Dedifferentiated amniotic fluid mesenchymal stem cell (primary cell): ENCODE measurements at regions not wholly inside any gene's neighbourhood (a gene's known extent, or its start where the extent isn't known, plus 50 kb on each side); places are given as distances from the start of the nearest gene placed in this dataset.
"Not testable (repeated sequence)": the region's sequence is repeated elsewhere in the genome, so short reads cannot be mapped to it uniquely, and the experiment has no call there.

ENCODE experiments used
- DNase-seq: peaks from one replicate; pipeline ENCODE4 v3.0.0-alpha.2; 2016; ENCODE audit errors: extremely low spot score

DNA sequence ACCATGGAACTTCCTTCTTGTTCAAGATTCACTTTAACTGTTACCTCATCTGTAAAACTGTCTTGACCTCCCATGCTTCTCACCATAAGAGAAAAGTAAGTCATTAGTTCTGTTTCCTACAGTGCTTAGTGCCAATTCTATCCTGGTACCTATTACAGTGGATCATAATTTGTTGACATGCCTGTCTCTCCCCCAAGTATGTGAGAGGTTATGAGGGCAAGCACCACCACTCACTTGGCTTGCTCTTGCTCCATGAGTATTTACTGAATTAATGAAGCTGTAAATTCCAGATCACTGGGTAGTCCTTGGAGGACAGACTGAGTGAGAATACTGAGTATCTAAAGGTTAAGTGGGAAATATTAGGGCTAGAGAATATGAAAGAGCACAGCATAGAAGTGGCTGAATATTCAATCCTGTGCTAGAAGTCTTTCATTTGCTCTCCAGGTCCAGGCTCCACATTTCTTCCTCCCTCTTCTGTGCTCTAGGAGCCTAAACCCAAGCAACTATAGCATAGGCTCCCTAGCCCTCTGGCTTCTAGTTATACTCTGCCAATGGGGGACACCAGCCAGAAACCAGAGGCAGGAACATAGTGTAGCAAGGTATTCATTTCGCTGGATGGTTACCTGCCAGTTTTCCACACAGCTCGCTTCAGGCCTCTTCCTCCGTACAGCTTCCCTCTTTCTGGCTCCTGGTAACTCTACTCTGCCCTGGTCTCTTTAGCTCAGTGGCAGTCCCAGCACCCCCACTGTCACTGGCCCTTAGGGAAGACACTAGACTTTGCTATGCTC is 118.2 kb upstream of the SLC5A12 start:
- DNase-seq: no peak

DNA sequence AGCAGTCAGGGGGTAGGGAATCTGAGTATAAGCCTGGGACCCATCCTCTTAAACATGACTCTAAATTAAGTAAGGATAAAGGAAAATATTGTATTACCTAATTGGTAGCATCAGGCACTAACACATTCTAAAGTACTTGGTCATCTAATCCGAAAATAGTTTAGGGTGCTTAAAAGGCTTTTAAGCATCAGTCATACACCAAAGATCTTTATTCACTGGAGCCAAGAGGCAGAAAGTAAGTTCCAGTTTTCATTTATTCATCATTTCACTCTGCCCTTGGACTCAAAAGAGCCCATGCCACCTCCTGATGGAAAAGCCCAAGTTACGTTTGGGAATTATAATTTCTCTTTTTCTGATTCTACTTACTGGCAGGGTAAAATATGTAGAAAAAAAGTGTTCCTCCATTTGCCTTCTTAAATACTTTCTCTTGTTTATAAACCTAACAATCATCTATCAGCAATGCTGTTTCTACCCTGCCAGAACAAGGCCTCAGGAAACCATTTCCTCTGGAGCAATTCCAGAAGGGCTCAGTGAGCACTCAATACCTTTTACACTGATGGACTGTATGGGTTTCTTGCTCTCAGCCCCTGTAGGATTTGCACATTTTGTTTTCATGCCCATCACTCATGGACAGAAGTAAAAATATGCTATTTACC is 120.1 kb upstream of the SLC5A12 start:
- peak; percentile 62 for DNase-seq

DNA sequence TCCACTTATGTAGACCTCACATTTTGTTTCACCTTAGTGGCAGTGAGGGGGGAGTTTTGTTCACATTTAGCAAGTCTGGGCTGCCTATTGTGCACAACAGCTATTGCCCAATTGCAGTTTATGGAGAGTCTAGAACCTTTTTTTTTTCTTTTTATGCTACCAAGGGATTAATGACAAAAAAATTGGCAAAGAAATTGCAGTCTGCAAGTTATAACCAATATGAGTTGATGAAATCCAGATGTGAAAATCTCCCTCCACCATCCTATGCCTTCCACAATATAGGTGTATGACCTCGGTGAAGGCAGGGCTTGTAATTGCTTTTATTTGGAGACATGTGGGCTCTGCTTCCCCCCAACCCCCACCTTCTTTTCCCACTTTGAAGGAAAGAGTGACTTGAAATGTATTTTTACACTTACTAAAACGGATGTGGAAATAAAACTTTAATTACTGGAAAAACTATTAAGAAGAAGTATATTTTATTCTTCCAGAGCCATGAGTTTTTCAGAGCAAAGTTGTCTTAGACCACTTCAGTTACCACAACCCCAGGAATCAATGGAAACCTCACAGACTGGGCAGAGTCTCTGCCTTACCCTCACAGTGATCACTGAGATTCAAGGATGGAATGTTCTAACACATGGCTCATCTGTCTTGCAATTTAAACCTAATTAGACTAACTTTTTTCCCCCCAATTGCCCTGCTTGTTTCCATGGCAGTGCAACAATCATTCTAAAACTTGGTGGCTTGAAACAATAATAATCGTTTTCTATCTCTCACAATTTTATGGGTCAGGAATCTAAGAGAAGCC is 120.8 kb upstream of the SLC5A12 start:
- DNase-seq: no peak

DNA sequence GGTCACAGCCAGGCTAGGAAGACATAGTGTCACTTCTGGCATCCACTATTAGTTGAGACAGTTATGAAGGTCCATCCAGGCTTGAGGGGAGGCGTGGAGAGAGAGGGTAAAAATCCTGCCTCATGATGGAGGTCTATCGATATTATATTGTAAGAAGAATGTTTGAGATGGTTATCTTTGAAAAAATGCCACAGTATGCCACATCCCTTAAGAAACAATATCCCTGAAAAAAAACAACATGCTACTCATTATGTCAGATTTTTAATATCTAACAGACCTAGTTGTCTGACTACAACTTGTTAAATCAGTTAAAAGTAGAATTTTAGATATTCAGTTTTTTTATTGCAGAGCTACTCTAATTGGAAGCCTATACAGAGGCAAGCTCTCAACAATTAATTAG is 121.7 kb upstream of the SLC5A12 start:
- DNase-seq: no peak

DNA sequence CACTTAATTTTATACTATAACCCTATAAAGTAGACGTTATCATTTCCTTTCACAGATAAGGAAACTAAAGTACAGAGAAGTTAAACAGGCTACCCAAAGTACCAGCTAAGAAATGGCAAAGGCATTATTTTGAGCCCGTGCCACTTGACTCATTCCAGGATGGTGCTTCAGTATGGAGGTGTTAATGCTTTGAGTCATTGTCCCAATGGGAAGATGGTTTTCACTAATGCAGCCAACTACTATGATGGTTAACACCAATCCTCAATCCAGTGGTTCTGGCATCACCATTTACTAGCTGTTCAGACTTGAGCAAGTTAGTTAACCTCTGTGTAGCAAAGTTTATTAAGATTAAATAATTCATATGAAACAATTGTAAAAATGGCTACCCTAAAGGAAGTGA is 123.1 kb upstream of the SLC5A12 start:
- DNase-seq: no peak

DNA sequence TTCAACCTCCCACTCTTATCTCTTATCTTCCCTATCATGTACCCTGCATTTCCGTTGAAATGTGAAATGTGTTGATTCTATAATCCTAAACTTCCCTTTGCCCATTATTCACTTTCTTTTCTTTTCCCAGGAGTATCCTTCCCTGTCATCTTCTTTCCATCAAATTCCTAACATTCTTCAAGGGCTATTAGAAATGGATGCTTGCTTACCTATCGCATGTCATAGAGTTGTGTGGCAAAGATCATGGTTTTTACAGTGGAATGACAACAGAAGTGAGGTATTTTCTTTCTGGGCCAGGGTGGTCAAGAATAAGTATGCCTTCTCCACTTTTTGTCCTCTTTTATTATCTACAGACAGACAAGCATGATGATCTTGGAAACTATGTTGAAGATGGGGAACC is 124.4 kb upstream of the SLC5A12 start:
- no peak for DNase-seq

DNA sequence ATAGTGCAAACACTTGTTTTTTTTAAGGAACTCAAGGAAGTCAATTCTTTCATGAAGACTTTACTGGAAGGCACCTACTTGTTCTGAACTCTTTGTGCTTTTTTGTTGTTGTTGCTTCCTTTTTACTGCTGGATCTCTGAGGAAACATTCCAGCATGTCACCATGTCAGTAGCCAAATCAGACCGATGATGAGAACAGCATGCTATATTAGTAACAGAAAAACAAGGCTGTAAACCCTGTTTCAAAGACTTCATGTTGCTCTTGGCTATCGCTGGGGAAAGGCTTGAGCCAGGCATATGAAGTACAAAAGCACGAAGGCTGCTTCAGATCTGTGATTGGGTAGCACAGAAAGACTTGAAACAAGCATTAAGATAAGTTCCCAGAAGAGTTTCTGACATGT is 125.6 kb upstream of the SLC5A12 start:
- DNase-seq: no peak

DNA sequence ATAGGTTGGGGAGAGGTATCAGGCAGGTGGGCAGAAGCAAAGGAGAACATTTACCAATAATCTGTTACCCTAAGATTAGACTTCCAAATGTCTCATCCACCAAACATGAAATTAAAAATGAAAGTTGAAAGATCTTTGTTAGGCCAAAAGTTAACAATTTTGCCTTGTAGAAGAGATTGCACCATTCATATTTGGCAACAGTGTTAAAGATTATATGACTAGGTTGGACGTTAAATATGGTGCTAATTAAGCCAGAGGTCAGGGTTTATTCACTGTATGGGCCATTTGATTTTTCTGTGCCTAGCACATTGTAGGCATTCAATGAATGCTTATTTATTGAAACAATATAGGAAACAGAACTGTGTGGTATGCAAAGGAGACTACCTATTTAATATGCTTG is 126.1 kb upstream of the SLC5A12 start:
- no peak for DNase-seq

DNA sequence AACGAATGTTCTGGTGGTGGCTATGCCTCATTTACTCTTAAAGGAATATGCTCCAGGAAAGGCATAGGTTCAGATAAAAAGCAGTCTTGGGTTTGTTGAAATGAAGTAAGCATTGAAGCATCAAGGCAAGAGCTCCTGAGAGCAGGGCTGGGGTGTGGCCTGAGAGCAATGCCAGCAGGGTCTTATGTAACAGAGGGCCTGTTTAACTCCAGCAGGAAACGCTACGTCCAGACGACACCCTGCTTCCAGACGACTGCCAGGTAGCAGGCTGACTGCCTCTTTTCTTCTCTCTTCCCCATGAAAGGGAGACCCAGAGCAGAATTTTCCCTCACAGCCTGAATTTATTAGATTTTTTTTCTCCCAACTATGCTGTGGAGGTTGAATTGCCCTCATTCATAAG is 127.2 kb upstream of the SLC5A12 start:
- DNase-seq: no peak

DNA sequence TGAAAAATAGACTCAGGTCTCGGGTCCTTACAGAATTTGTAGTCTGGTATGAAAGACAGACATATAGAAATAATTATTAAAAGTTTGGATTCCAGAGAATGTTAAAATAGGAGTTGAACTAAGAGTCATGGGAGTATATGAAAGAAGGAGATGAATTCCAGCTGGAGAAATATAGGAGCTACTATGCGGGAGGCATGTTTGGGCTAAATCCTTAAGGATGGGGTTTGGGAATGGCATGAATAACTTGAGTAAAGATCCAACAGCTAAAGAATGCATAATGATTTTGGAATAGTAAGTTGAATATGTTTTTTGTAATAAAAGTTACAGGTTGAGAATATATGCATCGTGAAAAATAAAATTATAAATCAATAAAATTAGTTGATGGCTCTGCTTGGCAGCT is 129.4 kb upstream of the SLC5A12 start:
- DNase-seq: no peak

DNA sequence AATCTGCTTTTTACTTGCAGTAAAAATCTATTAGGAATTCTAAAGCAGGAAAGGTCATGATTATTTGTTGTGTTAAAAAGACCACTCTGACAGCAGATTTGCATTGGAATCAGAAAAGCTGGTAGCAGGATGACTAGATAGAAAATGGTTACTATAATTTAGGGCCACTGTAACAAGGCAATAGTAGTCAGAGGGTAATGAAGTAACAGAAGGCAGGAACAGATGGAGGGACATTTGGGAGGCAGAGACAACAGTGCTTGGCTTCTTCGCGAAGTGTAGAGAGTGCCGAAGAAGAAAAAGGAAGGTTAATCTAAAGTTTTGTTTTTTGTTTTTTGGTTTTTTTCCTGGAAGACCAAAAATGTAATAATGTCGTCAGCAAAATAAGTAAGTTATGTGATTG is 129.8 kb upstream of the SLC5A12 start:
- no peak for DNase-seq

DNA sequence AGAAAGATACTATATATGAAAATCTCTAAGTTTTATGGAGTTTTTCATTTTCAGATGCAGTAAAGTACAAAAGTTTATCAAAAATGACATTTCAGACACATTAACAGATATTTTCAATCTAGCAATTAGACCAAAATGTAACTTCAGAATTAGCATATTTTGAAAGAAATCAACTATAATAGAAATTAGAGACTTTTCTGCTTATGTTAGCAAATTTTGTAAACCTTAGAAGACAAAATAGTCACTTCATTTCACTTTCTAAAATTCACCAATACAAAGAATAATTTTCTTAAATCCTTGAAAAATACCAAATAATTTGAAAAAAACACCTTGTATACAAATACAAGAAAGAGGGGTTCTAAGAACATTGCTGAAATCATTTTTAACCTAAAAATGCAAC is 135.8 kb upstream of the FIBIN start:
- no peak for DNase-seq

DNA sequence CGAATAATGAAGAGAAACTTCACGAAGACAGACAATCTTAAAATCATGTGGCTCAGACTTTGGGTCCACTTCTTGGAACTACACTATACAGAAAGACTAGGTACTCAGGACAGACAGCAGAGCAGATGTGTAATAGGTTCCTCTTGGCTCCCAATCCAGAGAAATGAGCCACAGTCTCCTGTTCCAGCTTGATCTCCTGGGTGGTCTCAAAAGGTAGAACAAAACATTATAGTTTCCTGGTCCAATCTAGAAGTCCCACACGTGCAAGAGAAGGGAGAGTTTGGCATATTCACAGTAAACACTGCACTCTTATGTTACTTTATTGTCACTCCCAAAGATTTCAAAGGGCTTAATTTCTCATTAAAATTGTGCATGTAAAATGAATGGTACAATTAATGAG is 134.5 kb upstream of the FIBIN start:
- DNase-seq: no peak

DNA sequence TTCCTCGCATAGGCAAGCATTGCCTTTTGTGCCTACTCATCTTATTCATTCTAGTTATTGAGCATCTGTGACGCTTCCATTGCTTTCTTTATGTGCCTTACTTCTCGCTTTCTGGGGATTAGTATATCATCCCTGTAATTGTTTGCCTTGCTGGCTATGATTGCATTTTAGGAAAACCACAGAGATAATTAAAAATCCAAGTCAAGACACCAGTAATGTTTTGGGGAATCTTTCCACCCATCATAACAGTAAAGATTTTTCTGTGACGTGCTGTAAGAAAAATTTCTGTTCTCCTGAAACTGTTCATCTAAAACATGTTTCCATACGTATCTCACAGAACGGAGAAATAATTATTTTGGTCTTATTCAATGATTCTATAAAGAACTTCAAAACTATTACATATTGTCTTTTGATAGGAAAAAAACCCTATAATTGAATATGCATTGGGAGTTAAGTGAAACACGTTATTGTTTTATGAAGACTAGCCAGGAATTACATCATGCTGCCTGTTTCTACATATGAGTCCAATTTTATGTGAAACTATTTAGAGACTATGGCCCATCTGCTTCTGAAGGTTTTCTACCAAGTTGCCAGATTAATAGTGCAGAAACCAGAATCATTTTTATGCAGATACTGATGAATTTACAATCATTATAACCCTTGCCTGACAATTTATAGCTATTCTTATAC is 133.7 kb upstream of the FIBIN start:
- DNase-seq: no peak

DNA sequence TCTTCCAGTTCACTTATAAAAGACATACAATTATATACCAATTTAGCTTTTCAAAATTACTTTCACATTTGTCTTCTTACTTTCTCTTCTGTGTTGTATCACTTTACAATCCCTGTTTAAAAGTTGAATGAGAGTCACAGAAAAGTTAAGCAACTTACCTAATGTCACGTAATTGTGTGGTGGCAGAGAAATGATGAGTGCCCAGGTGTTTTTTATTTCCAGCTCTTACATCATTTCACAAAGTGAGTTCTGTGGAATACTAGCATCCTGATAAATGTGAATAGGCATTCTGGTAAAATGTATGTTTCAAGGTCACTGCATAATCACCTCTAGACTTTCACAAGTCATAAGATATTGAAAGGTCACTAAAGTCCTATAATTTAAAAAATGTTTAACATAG is 133.0 kb upstream of the FIBIN start:
- no peak for DNase-seq

DNA sequence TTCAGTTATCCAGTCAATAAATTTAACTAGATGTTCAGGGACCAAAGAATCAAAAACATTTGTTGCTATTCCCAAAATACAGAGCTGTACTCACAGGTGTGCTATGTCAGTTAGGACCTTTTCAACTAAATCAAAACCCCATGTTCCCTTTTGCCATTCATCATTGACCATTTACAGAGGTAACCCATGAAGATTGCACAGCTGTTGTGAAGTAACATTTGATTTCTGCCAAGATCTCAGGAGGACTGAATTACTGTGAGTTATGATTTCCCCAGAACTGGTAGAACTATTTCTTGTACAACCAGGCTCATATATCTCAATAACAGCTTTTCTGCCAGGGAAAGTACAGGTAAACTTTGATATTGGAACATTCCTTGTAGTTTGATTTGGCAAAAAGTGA is 131.1 kb upstream of the FIBIN start:
- DNase-seq: no peak

DNA sequence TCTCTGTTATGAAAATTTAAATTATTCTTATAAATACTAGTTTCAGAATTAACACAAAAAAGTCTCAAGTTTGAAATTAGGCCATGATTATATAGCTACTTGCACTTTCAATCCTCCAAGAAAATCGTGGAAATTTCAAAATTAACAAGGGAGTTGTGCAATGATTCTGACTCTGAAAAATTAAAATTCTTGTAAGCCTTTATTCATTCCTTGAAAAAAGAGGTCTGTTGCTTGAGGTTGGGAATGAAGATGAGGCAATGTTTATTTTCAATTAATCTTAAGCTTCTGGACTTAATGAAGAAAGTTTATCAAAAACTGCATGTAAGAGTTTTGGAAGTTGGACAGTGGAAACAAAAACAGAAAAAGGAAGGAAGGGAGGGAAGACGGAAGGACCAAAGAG is 128.2 kb upstream of the FIBIN start:
- DNase-seq: no peak

DNA sequence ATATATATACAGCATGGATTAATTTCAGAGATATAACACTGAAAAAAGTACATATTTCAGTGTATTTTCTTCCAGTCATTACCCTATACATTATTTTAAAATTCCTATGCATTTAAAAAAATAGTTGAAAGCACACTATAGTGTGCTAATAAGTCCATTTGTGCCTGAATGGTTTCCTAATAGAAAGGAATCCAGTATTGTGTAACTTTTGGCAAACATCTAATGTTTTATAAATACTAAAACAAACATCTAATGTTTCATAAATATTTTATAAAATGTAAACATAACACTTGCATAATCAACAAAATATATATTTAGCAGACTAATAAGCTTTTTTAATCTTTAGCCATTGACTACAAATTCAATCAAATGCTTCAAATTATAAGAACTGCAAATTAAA is 126.6 kb upstream of the FIBIN start:
- DNase-seq: no peak

DNA sequence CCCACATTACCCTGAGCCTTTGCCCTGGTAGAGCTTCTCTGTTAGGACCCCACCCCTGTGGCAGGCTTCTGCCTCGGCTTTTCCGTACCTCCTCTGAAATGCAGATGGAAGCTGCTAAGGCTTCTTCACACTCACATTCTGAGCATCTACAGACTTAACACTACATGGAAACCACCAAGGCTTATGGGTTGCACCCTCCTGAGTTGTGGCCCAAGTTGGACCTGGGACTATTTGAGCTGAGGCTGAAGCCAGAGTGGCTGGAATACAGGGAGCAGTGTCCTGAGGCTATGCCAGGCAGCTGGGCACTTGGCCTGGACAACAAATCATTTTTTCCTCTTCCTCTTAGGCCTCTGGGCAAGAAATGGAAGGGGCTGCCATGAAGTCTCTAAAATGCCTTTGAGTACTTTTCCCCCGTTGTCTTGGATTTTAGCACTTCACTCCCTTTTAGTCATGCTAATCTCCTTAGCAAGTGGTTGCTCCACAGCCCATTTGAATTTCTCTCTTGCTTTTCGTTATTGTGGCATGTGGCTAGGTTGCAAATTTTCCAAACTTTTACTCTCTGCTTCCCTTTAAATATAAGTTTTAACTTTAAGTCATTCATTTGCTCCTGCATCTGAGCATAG is 114.8 kb upstream of the FIBIN start:
- DNase-seq: no peak

DNA sequence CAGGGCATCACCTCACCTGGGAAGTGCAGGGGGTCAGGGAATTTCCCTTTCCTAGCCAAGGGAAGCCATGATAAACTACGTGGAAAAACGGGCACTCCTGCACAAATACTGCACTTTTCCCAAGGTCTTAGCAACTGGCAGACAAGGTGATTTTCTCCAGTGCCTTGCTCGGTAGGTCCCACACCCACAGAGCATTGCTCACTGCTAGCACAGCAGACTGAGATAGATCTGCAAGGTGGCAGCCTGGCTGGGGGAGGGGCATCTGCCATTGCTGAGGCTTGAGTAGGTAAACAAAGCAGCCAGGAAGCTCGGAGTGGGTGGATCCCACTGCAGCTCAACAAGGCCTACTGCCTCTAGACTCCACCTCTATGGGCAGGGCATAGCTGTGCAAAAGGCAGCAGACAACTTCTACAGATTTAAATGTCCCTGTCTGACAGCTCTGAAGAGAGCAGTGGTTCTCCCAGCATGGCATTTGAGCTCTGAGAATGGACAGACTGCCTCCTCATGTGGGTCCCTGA is 111.5 kb upstream of the FIBIN start:
- not testable (repeated sequence) for DNase-seq

DNA sequence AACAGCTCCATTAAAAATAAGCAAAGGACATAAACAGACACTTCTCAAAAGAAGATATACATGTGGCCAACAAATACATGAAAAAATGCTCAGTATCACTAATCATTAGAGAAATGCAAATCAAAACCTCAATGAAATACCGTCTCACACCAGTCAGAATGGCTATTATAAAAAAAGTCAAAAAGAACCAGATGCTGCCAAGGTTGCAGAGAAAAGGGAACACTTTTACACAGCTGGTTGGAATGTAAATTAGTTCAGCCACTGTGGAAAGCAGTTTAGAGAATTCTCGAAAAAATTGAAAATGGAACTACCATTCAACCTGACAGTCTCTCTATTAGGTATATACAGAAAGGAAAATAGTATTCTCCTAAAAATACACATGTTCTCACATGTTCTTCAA is 102.4 kb upstream of the FIBIN start:
- DNase-seq: no peak

DNA sequence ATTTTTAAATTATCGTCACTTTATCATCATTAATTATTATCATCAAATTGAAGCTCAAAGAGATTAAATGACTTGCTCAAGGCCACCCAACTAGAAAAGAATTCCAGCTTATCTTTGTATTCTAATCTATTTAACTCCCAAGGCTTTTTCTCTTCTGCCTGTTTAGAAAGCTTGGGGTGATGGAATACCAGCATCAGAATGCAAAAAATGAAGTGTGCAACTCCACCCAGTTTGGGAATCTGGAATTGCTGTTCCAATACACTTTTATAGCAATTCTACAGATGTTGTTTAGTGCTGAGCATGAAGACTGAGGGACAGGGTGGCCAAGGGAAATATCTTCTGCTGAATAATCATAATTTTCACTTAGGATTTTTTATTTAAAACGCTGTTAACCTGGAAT is 97.2 kb upstream of the FIBIN start:
- DNase-seq: peak; percentile 49
